Stomach (tissue), 8 donors: ENCODE measurements at regions not wholly inside any gene's neighbourhood (a gene's known extent, or its start where the extent isn't known, plus 50 kb on each side); places are given as distances from the start of the nearest gene placed in this dataset.

Experiments
- DNase-seq, 2 donors: peaks; one replicate each; pipeline versions ENCODE4 v3.0.0 to v3.0.0-alpha.2; 2013 to 2019
- H3K27ac ChIP-seq, 5 donors: fragments of 200-600 bp in 4 of 5; sonication (generic) in 4 of 5; one replicate each; pipeline ENCODE4 v1.5.1; 2013 to 2019; ENCODE audit warnings: mild to moderate bottlenecking in 1 of 5, moderate library complexity in 1 of 5
- H3K27me3 ChIP-seq, 3 donors: fragments of 200-600 bp; sonication (generic); one replicate each; pipeline ENCODE4 v1.5.1; 2017 to 2019; ENCODE audit warnings: mixed run types in 1 of 3
- H3K36me3 ChIP-seq, 4 donors: fragments of 200-600 bp; sonication (generic); 1 replicate in 3 of 4; 2 replicates in 1 of 4; pipeline ENCODE4 v1.5.1; 2016 to 2019
- H3K4me1 ChIP-seq, 4 donors: fragments of 200-600 bp; sonication (generic); one replicate each; pipeline ENCODE4 v1.5.1; 2016 to 2019
- H3K4me3 ChIP-seq, 4 donors: fragments of 200-600 bp; sonication (generic) in 3 of 4; one replicate each; pipeline ENCODE4 v1.5.1; 2016 to 2019; ENCODE audit warnings: mild to moderate bottlenecking in 1 of 4
- H3K9me3 ChIP-seq, 4 donors: fragments of 200-600 bp; sonication (generic); one replicate each; pipeline ENCODE4 v1.5.1; 2016 to 2019
- EP300 ChIP-seq: sonication (generic); formaldehyde crosslinking; IDR thresholded peaks from one replicate; pipeline ENCODE4 v1.6.1; 2017; ENCODE audit warnings: antibody characterized with exemption
- POLR2A ChIP-seq, 4 donors: fragments of 450-650 bp; IDR thresholded peaks; one replicate each; pipeline ENCODE4 v1.6.1; 2016; ENCODE audit warnings: antibody characterized with exemption in 4 of 4, control low read depth in 2 of 4, mild to moderate bottlenecking in 1 of 4, moderate library complexity in 1 of 4
- POLR2AphosphoS5 ChIP-seq, 3 donors: sonication (generic); formaldehyde crosslinking; IDR thresholded peaks; one replicate each; pipeline ENCODE4 v1.6.1; 2016; ENCODE audit warnings: antibody characterized with exemption in 3 of 3
- WGBS, 5 donors: extraction: QIAGEN DNeasy Blood & Tissue Kit in 3 of 5; methylation state at CpG; one replicate each; pipeline versions ENCODE4 v1.1.5 to v1.1.7; 2013 to 2018; 5-methylcytosine and 5-hydroxymethylcytosine counted together
- intact Hi-C: fragments of 100-400 bp; cut with DNase I; formaldehyde crosslinking; loops from one replicate; pipeline ENCODE4 v1.15.1; 2023; ENCODE audit warnings: low total_unique reads
- TF ChIP-seq, protein P1 (sequence below), 7 experiments: fragments of 450-650 bp in 4 of 7; fragments of 200-600 bp in 3 of 7; sonication (generic) in 3 of 7; IDR thresholded peaks; one replicate each; pipeline ENCODE4 v1.5.1; 2016 to 2019; ENCODE audit warnings: antibody characterized with exemption in 7 of 7, control low read depth in 2 of 7, mild to moderate bottlenecking in 1 of 7
- donor health status: healthy with polysubstance abuse.
- donor health status: Bipolar disorder and iron deficiency.
- donor health status: healthy.

DNA sequence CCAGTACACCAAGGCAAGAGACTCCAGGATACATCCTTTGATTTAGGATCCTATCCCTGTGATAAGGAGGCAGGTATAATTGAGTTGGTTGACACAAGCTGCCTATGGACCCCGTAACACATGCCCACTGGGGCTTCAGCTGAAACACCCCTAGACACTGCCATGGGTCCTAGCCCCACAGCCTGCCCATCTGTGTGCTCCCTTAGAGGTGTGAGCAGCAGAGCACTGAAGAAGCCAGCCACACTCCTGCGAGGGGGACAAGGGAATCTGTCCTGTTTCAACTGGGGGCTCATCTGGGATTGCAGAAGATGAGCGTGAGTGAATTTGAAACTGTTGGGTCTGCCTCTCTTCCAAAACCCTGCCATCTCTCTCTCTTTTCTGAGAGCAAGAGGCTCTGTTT lies 385.9 kb upstream of the SLITRK6 start:
- H3K4me3 ChIP-seq, result no peak overlapping the region

DNA sequence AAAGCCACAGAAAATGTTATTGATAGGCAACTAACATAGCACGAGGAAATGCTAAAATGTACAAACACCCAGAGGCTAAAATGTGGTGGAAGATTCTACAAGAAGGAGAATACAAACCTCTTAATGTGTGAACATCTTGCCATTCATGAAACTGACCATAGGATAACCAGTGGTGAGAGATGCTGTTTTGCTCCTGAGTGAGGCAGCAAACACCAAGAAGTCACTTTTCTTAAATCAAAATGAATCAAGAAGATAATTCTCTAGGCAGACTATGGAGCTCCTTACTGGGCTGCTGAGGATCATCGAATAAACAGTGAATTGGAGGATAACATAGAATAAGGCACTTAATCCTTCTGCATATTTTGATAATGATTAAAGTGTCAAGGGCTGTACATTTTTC lies 375.4 kb upstream of the SLITRK6 start:
- TF ChIP-seq, protein P1, sequence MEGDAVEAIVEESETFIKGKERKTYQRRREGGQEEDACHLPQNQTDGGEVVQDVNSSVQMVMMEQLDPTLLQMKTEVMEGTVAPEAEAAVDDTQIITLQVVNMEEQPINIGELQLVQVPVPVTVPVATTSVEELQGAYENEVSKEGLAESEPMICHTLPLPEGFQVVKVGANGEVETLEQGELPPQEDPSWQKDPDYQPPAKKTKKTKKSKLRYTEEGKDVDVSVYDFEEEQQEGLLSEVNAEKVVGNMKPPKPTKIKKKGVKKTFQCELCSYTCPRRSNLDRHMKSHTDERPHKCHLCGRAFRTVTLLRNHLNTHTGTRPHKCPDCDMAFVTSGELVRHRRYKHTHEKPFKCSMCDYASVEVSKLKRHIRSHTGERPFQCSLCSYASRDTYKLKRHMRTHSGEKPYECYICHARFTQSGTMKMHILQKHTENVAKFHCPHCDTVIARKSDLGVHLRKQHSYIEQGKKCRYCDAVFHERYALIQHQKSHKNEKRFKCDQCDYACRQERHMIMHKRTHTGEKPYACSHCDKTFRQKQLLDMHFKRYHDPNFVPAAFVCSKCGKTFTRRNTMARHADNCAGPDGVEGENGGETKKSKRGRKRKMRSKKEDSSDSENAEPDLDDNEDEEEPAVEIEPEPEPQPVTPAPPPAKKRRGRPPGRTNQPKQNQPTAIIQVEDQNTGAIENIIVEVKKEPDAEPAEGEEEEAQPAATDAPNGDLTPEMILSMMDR (IDR thresholded peaks at IDR 0.05), result no peak
- TF ChIP-seq EP300, result no peak
- Histone ChIP-seq H3K4me1 (no peaks in the 10 kb centered on the region), H3K9me3 (peaks cover 0 to 14% (median 1%) of the 10 kb centered on the region in 4 donors), H3K27me3 (no peaks in the 10 kb centered on the region), H3K4me3 (no peak overlapping the region), H3K36me3 (no peaks in the 10 kb centered on the region), H3K27ac (no peak overlapping the region)
- WGBS, 5 donors, result 52 to 67% (median 59%) methylated on average over 2 of the region's 2 CpGs
- intact Hi-C loops, result no loop called here
- no peak for DNase-seq

More for the DNA sequence above, 385.9 kb upstream of the SLITRK6 start:
- WGBS, 5 donors, result 69 to 88% (median 86%) methylated on average over 3 of the region's 3 CpGs
- Histone ChIP-seq H3K9me3 (peaks cover 0 to 59% (median 14%) of the 10 kb centered on the region in 4 donors), H3K27ac (no peak overlapping the region), H3K36me3 (no peaks in the 10 kb centered on the region), H3K4me1 (no peaks in the 10 kb centered on the region), H3K27me3 (no peaks in the 10 kb centered on the region)
- intact Hi-C loops, result no loop called here
- no peak for TF ChIP-seq EP300
- TF ChIP-seq, protein P1 (IDR thresholded peaks at IDR 0.05), result no peak
- TF ChIP-seq POLR2AphosphoS5 (IDR thresholded peaks at IDR 0.05), result no peak
- no peak for TF ChIP-seq POLR2A (IDR thresholded peaks at IDR 0.05)
- DNase-seq, result no peak

DNA sequence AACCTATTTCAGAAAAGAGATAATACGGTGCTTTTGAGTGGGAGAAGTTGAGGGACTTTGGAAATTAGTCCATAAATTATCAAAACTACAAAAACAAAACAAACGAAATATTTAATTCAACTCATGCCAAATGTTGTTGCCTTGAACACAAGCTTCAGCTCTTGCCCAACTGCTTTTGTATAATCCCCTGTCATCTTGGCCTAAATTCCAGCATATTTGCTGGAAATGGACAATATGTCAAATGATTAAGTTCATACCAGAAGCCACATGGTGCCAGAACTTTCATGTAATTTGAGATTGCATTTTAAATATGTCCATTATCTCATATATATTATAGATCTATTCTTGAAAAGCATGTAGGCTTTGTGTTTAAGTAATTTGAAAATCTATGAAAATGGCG lies 373.7 kb upstream of the SLITRK6 start:
- H3K4me1 ChIP-seq, result no peaks in the 10 kb centered on the region
- no peaks in the 10 kb centered on the region for H3K36me3 ChIP-seq
- peaks cover 0 to 17% (median 4%) of the 10 kb centered on the region in 4 donors for H3K9me3 ChIP-seq
- H3K27me3 ChIP-seq, result no peaks in the 10 kb centered on the region
- H3K4me3 ChIP-seq, result no peak overlapping the region
- no peak for DNase-seq
- intact Hi-C loops, result no loop called here
- no peak overlapping the region for H3K27ac ChIP-seq
- TF ChIP-seq EP300 (no peak), POLR2A (IDR thresholded peaks at IDR 0.05) (no peak), POLR2AphosphoS5 (IDR thresholded peaks at IDR 0.05) (no peak)
- TF ChIP-seq, protein P1 (IDR thresholded peaks at IDR 0.05), result no peak
- 56 to 69% (median 64%) methylated on average over 3 of the region's 3 CpGs for WGBS, 5 donors

DNA sequence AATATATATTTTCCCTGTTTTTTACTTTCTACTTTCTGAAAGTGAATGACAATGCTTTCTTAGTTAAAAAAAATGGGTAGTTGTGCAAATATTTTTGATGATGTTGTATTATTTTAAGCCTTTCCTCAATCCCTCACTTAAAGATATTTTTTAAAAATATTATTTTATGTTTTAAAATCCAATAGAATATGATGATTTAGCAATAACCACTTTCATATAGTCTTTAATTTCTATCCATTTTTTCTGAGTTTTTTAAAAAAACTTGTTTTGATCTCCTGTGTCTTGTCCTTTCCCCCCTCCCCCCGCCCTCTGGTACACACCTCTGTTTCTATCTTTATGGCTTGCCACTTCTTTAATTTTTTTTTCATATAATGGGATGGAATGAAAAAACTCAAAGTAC lies 362.0 kb upstream of the SLITRK6 start:
- Histone ChIP-seq H3K4me3 (no peak overlapping the region), H3K27me3 (no peaks in the 10 kb centered on the region), H3K27ac (no peak overlapping the region), H3K4me1 (no peaks in the 10 kb centered on the region), H3K9me3 (peaks cover 0 to 3% (median 0%) of the 10 kb centered on the region in 4 donors), H3K36me3 (no peaks in the 10 kb centered on the region)
- WGBS, 5 donors, result 30 to 52% (median 39%) methylated on average over 1 of the region's 1 CpG
- intact Hi-C loops, result no loop called here
- TF ChIP-seq POLR2AphosphoS5 (IDR thresholded peaks at IDR 0.05), result no peak
- TF ChIP-seq EP300, result no peak
- no peak for TF ChIP-seq POLR2A (IDR thresholded peaks at IDR 0.05)
- TF ChIP-seq, protein P1 (IDR thresholded peaks at IDR 0.05), result no peak
- no peak for DNase-seq
